ENCODE measurements at regions not wholly inside any gene's neighbourhood (a gene's known extent, or its start where the extent isn't known, plus 50 kb on each side); places are given as distances from the start of the nearest gene placed in this dataset.

DNA sequence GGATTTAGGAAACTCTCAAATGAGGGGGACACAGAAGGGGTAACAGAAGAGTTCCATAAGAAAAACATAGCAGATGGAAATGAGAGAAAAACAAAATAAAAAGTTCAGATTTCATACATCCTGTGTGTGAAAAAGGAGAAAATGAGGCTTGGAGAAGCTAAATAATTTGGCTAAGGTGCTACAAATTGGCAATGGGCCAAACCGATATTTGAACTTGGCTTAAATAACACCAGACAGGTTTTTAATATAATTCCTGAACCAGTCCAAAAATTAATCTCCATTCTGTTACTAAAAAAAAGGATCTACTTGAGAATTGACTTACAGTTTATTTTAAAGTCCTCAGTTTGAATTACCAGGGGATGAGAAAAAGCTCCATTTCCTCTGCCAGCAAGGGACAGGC, 342.9 kb upstream of the DPH6 start:
- TF ChIP-seq, protein P1, sequence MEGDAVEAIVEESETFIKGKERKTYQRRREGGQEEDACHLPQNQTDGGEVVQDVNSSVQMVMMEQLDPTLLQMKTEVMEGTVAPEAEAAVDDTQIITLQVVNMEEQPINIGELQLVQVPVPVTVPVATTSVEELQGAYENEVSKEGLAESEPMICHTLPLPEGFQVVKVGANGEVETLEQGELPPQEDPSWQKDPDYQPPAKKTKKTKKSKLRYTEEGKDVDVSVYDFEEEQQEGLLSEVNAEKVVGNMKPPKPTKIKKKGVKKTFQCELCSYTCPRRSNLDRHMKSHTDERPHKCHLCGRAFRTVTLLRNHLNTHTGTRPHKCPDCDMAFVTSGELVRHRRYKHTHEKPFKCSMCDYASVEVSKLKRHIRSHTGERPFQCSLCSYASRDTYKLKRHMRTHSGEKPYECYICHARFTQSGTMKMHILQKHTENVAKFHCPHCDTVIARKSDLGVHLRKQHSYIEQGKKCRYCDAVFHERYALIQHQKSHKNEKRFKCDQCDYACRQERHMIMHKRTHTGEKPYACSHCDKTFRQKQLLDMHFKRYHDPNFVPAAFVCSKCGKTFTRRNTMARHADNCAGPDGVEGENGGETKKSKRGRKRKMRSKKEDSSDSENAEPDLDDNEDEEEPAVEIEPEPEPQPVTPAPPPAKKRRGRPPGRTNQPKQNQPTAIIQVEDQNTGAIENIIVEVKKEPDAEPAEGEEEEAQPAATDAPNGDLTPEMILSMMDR (IDR thresholded peaks at IDR 0.05): no peak
- TF ChIP-seq POLR2A (IDR thresholded peaks at IDR 0.05) (no peak), POLR2AphosphoS5 (IDR thresholded peaks at IDR 0.05) (no peak)
